ENCODE measurements at regions not wholly inside any gene's neighbourhood (a gene's known extent, or its start where the extent isn't known, plus 50 kb on each side); places are given as distances from the start of the nearest gene placed in this dataset.

GRCh38 chr6:145427232-145427631, 308.1 kb downstream of the EPM2A start:
- TF ChIP-seq, protein P1, sequence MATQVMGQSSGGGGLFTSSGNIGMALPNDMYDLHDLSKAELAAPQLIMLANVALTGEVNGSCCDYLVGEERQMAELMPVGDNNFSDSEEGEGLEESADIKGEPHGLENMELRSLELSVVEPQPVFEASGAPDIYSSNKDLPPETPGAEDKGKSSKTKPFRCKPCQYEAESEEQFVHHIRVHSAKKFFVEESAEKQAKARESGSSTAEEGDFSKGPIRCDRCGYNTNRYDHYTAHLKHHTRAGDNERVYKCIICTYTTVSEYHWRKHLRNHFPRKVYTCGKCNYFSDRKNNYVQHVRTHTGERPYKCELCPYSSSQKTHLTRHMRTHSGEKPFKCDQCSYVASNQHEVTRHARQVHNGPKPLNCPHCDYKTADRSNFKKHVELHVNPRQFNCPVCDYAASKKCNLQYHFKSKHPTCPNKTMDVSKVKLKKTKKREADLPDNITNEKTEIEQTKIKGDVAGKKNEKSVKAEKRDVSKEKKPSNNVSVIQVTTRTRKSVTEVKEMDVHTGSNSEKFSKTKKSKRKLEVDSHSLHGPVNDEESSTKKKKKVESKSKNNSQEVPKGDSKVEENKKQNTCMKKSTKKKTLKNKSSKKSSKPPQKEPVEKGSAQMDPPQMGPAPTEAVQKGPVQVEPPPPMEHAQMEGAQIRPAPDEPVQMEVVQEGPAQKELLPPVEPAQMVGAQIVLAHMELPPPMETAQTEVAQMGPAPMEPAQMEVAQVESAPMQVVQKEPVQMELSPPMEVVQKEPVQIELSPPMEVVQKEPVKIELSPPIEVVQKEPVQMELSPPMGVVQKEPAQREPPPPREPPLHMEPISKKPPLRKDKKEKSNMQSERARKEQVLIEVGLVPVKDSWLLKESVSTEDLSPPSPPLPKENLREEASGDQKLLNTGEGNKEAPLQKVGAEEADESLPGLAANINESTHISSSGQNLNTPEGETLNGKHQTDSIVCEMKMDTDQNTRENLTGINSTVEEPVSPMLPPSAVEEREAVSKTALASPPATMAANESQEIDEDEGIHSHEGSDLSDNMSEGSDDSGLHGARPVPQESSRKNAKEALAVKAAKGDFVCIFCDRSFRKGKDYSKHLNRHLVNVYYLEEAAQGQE (IDR thresholded peaks at IDR 0.05; ENCODE audit: unreplicated experiment), result no peak
- TF ChIP-seq EZH2phosphoT487 (IDR thresholded peaks at IDR 0.05; ENCODE audit: unreplicated experiment), result no peak
- TF ChIP-seq, protein P2, sequence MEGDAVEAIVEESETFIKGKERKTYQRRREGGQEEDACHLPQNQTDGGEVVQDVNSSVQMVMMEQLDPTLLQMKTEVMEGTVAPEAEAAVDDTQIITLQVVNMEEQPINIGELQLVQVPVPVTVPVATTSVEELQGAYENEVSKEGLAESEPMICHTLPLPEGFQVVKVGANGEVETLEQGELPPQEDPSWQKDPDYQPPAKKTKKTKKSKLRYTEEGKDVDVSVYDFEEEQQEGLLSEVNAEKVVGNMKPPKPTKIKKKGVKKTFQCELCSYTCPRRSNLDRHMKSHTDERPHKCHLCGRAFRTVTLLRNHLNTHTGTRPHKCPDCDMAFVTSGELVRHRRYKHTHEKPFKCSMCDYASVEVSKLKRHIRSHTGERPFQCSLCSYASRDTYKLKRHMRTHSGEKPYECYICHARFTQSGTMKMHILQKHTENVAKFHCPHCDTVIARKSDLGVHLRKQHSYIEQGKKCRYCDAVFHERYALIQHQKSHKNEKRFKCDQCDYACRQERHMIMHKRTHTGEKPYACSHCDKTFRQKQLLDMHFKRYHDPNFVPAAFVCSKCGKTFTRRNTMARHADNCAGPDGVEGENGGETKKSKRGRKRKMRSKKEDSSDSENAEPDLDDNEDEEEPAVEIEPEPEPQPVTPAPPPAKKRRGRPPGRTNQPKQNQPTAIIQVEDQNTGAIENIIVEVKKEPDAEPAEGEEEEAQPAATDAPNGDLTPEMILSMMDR (conservative IDR thresholded peaks at IDR 0.05; ENCODE audit: low read depth in 2 of 2), result no peak
- no peak for TF ChIP-seq POLR2AphosphoS5 (IDR thresholded peaks at IDR 0.05; ENCODE audit: low read depth)
- no peak for TF ChIP-seq NANOG (IDR thresholded peaks at IDR 0.05; ENCODE audit: borderline replicate concordance)
- TF ChIP-seq EZH2 (IDR thresholded peaks at IDR 0.05; ENCODE audit: low read depth, unreplicated experiment), result no peak

Data from GM23338 (cell line).